ENCODE measurements at regions not wholly inside any gene's neighbourhood (a gene's known extent, or its start where the extent isn't known, plus 50 kb on each side); places are given as distances from the start of the nearest gene placed in this dataset.

DNA sequence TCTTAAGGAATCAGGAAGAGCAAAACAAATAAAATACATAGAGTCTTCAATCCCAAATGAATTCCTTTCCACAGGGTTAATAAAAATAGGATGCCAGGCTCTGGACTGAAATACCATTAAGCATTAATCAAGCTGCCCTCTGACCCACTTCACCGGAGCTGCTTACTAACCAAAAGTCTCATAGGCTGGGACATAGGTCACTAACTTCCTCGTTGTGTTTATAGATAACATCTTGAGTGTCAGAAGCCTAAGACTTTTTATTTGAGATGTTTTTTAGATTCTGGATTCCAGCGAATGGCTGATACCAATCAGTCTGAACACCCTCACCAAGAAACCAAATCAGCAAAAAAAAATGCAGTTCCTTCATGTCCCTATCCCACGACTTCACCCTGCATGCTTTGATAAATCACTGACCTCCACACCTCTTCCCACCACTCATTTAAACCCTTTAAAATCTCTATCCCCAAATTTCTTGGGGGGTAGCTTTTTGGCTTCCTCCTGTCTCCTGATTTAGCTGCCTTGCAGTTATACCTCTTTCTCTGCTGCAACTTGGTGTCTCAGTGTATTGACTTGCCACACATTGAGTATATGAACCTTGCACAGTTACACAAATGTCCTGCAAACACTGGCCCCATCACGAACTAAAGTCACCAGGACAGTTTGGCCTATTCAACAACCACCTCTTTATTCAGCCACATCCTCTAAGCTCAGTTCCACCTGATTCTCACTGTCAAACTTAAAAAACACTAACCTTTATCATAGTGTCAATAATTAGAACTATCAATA, 399.3 kb downstream of the METTL4 start:
- H3K4me3 ChIP-seq, result no peak overlapping the region

DNA sequence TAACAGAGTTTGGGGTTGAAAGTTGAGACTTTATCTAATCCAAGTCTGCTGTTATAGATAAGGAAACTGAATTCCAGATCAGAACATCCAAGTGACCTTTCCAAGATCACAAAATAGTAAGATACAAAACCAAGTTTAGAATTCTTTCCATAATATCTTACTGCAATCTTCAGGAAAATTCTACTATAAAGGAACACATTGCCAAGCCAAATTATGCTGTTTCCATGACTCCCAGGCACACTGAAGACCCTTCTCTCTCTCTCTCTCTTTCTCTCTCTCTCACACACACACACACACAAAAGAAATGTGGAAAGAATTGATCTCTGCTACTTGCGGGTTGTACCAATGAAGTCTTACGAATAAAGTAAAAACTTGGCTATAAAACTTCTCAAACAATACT, 398.4 kb downstream of the METTL4 start:
- H3K27ac ChIP-seq, result no peak overlapping the region
- no peak for DNase-seq (ENCODE audit: low spot score)
- TF ChIP-seq, protein P1, sequence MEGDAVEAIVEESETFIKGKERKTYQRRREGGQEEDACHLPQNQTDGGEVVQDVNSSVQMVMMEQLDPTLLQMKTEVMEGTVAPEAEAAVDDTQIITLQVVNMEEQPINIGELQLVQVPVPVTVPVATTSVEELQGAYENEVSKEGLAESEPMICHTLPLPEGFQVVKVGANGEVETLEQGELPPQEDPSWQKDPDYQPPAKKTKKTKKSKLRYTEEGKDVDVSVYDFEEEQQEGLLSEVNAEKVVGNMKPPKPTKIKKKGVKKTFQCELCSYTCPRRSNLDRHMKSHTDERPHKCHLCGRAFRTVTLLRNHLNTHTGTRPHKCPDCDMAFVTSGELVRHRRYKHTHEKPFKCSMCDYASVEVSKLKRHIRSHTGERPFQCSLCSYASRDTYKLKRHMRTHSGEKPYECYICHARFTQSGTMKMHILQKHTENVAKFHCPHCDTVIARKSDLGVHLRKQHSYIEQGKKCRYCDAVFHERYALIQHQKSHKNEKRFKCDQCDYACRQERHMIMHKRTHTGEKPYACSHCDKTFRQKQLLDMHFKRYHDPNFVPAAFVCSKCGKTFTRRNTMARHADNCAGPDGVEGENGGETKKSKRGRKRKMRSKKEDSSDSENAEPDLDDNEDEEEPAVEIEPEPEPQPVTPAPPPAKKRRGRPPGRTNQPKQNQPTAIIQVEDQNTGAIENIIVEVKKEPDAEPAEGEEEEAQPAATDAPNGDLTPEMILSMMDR (IDR thresholded peaks at IDR 0.05), result no peak

More for the DNA sequence above, 399.3 kb downstream of the METTL4 start:
- Histone ChIP-seq H3K9me3 (no peaks in the 10 kb centered on the region), H3K4me1 (peaks cover 0 to 14% of the 10 kb centered on the region in 2 donors), H3K36me3 (no peaks in the 10 kb centered on the region), H3K27ac (no peak overlapping the region), H3K27me3 (no peaks in the 10 kb centered on the region)
- TF ChIP-seq, protein P1 (IDR thresholded peaks at IDR 0.05), result no peak
- DNase-seq (ENCODE audit: low spot score), result no peak

DNA sequence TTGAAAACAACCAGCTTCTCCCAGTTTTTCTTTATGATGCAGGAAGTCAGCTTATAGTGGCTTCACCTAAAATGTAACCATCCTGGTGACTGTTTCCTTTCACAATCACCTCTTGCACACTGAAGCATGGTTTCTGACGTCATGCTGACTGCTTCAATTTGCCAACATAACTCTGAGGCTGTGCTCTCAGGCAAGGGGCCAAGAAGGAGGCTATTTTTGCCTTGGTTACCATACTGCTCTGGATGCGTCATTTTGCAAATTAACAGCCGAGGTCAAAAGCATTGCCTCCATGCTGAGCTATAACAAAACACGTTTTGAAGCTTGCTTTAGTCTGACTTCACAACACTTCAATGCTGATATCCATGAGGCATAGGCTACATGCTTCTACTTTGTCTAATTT, 397.8 kb downstream of the METTL4 start:
- Histone ChIP-seq H3K27ac (no peak overlapping the region), H3K36me3 (no peaks in the 10 kb centered on the region), H3K9me3 (no peaks in the 10 kb centered on the region), H3K27me3 (no peaks in the 10 kb centered on the region), H3K4me3 (no peak overlapping the region), H3K4me1 (peaks cover 0 to 14% of the 10 kb centered on the region in 2 donors)
- TF ChIP-seq, protein P1 (IDR thresholded peaks at IDR 0.05), result no peak
- peak; percentile 66 for DNase-seq (ENCODE audit: low spot score)

More for the DNA sequence above, 398.4 kb downstream of the METTL4 start:
- Histone ChIP-seq H3K4me3 (no peak overlapping the region), H3K4me1 (peaks cover 0 to 14% of the 10 kb centered on the region in 2 donors), H3K36me3 (no peaks in the 10 kb centered on the region), H3K9me3 (no peaks in the 10 kb centered on the region), H3K27me3 (no peaks in the 10 kb centered on the region)

DNA sequence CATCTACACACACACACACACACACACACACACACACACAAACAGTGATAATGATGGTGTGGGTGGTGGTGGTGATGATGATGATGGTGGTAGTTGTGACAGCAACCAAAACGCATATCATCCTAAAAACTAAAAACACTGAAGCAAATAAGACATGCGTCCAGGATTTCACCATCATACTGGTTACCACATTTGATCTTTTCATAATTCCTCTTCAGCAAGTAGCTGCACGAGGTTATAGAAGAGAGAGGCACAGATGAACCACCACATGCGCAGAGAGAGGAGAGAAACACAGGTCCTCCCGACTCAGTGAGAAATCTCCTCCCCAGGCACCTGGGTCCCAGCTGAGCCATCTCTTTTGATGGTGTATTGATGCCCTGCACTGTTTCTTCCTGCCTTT, 393.3 kb downstream of the METTL4 start:
- no peak for DNase-seq (ENCODE audit: low spot score)
- peaks cover 0 to 7% of the 10 kb centered on the region in 2 donors for H3K4me1 ChIP-seq
- TF ChIP-seq, protein P1 (IDR thresholded peaks at IDR 0.05), result no peak
- H3K27ac ChIP-seq, result no peak overlapping the region
- H3K4me3 ChIP-seq, result no peak overlapping the region
- no peaks in the 10 kb centered on the region for H3K9me3 ChIP-seq
- no peaks in the 10 kb centered on the region for H3K27me3 ChIP-seq
- no peaks in the 10 kb centered on the region for H3K36me3 ChIP-seq

DNA sequence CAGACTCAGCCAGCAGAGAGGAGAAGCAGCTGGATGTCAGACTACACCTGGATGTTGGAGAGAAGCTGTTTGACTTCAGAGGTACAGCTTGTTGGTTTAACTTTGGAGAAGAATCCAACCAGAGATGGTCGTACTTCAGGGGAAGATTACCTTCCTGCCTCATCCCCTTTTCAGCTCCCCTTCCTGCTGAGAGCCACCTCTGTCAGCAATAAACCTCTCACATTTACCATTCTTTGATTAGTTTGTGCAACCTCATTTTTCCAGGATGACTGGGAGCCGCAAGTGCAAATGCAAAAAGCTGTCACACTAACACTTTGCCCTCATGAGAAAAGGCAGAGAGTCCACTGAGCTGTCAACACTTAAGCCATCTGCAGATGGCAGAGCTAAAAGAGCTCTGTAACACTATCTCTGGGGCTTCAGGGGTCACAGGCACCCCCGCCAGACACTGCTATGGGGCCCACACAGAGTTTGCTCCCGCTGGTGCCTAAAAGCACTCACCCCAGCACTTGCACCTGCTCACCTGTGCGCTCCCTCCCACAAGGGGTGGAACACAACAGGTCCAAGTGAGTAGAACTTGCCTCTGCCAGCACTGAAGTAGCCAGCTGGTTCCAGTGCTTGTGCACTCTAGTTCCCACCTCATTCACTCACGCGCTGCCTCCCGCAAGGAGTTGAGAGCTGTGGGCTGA, 391.7 kb downstream of the METTL4 start:
- no peaks in the 10 kb centered on the region for H3K36me3 ChIP-seq
- H3K9me3 ChIP-seq, result no peaks in the 10 kb centered on the region
- TF ChIP-seq, protein P1 (IDR thresholded peaks at IDR 0.05), result no peak
- H3K4me1 ChIP-seq, result no peaks in the 10 kb centered on the region
- no peak overlapping the region for H3K4me3 ChIP-seq
- DNase-seq (ENCODE audit: low spot score), result no peak
- H3K27me3 ChIP-seq, result no peaks in the 10 kb centered on the region
- no peak overlapping the region for H3K27ac ChIP-seq
